Left forelimb (tissue), 1 donor: ENCODE measurements at regions not wholly inside any gene's neighbourhood (a gene's known extent, or its start where the extent isn't known, plus 50 kb on each side); places are given as distances from the start of the nearest gene placed in this dataset.
"Not testable (repeated sequence)": the region's sequence is repeated elsewhere in the genome, so short reads cannot be mapped to it uniquely, and the experiment has no call there.

Source experiments
- DNase-seq: peaks from one replicate; pipeline ENCODE4 v3.0.0-alpha.2; 2018; ENCODE audit warnings: low spot score

DNA sequence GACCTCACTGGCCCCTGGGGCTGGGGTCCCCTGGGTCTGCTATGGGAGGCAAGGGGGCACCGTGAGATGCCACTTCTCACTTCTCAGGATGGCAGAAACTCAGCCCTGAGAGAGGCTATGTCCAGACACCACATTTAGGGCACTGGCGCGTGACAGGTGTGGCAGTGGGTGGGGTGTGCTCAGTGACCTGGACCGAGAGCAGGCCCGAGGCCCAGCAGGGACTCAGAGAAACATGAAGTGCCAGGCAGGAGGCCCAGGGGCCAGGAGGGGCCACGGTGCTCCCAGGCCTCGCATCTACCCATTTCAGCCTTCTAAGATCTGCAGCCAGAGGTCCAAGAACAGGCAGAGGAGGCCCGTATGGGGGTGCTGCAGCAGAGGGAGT, 214.9 kb upstream of the SGCG start:
- DNase-seq, result not testable (repeated sequence)

GRCh38 chr13:22966753-22967152, 214.0 kb upstream of the SGCG start:
- not testable (repeated sequence) for DNase-seq

DNA sequence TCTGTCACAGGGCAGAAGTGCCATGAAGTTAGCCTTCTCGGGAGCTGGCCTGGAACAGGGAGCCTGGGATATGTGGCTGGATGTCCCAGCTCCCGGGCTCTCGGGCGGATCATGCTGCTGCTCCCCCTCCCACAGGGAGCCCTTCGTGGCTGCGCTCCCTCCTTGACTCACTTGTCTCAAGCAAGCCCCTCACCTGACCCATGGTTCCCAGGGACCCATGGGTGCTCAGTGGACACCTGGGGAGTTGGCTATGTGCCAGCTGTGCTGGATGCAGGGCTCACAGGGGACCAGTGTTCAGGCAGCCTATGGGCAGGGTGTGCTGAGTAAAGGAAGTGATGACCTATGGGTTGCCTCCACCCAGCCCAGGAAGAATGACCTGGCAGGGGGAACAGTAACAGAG, 213.1 kb upstream of the SGCG start:
- DNase-seq, result no peak

DNA sequence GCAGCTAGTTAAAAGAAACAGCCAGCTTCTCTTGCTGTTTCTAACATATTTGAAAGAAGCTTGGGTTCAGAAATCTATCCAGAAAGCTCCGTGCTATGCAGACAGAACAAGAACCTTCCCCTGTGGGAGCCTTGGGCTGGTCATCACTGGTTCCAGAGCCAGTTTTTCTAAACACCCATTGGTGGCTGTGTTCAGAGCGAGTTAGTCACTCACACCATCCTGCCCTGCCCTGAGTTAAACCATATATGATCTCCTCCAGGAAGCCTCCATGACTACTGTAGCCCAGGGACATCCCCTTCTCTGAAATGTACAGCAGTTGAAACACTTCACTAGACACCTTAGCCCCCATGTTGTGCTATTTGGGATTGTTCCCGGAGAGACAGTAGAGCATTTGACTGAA, 200.8 kb upstream of the SGCG start:
- no peak for DNase-seq

GRCh38 chr13:22980936-22981335, 199.8 kb upstream of the SGCG start:
- no peak for DNase-seq

GRCh38 chr13:22993148-22993547, 187.6 kb upstream of the SGCG start:
- no peak for DNase-seq

GRCh38 chr13:23003446-23003845, 177.3 kb upstream of the SGCG start:
- no peak for DNase-seq

- no peak for DNase-seq
These were observed 173.4 kb upstream of the SGCG start for GRCh38 chr13:23007426-23007825.

DNA sequence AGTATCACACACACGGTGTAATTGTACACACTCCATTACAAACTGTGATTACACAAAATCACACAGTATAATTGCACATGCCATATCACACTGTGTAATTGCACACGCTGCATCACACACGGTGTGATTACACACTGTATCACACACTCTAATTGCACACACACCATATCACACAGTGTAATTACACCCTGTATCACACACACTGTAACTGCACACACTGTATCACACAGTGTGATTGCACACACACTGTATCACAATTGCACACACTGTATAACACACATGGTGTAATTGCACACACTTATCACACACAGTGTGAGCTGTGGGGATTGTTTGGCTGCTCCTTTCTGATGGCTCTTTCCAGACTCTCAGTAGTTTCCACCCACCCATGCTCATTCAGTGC, 162.6 kb upstream of the SGCG start:
- DNase-seq, result no peak

- DNase-seq, result no peak
These were observed 160.4 kb upstream of the SGCG start for GRCh38 chr13:23020246-23020843.

DNA sequence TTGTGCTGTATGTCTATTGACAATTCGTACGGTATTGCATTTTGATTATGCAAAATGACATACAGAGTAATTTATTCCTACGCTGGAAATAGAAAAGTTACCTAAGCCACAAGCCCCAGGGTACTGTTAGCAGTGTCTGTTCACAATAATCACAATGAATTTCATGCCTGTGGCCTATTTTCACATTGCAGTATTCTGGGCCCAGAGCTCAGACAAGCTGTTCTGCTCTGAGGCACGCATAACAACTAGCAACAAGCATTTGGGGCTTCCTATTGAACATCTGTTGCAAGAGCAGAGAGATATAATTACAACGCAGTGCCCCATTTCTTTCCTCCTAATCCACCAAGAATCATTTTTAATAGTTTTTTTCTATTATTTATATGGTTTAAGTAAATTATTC, 158.9 kb upstream of the SGCG start:
- DNase-seq, result no peak

DNA sequence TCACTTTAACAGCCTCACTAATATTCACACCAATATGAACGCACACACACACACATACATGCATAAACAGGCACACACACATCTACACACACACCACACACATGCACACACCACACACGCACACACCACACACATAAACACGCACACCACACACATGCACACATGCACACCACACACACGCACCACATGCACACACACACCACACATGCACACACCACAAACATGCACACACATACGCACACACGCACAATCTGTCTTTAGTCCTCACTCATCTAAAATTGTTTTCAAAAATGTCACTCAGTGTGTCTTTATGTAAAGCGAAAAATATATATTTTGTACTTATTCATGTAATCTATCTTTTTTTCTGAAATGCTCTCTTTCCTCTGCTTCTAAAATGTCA, 158.1 kb upstream of the SGCG start:
- DNase-seq, result no peak

- no peak for DNase-seq
These were observed 154.7 kb upstream of the SGCG start for GRCh38 chr13:23025864-23026608.

- no peak for DNase-seq
These were observed 141.4 kb upstream of the SGCG start for GRCh38 chr13:23039266-23039935.

DNA sequence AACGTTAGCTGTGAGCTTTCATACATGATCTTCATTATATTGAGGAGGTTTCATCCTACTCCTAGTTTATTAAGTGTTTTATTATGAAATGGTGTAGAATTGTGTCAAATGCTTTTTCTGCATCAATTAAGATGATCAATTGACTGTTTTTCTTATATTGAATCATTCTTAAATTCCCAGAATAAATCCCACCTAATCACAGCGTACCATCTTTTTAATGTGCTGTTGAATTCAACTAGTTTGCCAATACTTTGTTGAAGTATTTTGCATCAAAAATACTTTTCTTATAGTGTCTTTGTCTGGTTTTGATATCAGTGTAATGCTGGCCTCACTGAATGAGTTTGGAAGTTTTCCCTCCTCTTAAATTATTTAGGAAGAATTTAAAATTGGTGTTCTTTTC, 138.6 kb upstream of the SGCG start:
- no peak for DNase-seq

DNA sequence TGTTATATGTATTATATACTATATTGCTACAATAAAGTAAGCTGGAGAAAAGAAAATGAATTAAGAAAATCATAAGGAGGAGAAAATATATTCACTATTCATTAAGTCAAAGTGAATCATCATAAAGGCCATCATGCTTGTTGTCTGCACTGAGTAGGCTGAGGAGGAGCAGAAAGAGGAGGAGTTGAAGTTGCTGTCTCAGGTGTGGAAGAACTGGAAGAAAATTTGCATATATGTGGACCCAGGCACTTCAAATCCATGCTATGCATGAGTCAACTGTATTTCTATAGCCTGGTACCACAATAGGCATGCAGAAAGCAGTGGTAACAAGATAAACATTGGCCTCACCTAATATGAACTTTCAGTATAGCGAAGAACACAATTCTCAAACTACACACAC, 135.9 kb upstream of the SGCG start:
- no peak for DNase-seq

DNA sequence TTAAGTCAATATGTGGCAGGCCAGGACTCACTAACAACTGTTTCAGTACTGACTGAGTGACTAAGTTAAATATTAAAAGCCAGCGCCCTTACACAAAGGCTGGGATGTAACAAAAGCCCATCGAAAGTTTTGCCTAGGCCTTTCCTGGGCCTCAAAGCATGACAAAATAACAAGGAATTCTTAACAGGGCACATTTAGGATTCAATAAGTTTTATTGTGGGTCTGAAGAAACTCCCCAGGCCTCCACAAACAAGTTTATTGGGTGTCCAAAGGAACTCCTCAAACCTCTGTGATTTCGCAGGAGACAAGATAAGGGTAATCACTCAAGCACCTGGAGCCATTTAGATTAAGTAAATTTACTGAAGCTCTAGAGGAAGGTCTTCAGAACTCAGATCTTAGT, 130.7 kb upstream of the SGCG start:
- DNase-seq, result no peak

DNA sequence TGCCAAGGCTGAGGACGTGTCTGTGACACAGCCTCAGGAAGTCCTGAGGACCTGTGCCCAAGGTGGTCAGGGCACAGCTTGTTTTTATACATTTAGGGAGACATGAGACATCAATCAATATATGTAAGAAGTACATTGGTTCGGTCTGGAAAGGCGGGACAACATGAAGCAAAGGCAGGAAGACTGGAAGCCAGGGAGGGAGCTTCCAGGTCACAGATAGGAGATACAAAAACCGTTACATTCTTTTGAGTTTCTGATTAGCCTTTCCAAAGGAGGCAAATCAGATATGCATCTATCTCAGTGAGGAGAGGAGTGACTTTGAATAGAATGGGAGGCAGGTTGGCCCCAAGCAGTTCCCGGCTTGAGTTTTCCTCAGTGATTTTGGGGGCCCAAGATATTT, 127.1 kb upstream of the SGCG start:
- not testable (repeated sequence) for DNase-seq

- no peak for DNase-seq
These were observed 121.6 kb upstream of the SGCG start for GRCh38 chr13:23059173-23059572.

DNA sequence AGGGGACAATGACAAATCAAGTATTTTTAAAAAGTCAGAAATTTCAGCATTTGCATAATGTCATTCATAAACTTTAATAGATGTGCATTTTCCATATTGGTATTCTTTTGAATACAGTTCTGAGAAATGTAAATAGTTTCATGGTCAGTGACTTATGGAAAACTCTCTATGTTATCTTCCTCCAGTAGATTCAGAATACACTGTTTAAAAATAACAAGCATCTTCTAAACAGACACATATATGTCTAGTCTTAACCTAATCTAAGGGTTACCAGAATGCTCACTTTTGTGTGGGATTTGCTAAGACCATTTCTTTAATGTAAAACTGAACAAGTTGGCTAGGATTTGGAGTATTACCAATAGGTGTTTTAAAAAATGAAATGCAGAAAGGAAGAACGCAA, 119.8 kb upstream of the SGCG start:
- no peak for DNase-seq

DNA sequence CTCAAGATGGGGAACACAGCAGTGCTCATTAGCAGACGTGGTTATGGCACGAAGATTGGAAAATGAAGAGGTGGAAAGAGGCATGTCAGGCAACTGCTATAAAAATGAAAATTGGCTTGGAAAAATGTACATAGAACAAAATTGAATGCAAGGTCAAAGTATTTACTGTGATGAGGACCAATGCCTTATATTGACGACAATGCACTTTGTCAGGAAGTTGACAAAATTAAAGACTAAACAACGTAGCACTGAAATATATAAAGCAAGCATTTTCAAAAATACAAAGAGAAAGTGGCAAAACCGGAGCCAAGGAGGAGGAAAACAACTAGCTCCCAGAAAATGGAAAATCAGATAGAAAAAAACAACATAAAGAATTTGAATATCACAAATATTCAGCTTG, 113.7 kb upstream of the SGCG start:
- DNase-seq, result no peak

DNA sequence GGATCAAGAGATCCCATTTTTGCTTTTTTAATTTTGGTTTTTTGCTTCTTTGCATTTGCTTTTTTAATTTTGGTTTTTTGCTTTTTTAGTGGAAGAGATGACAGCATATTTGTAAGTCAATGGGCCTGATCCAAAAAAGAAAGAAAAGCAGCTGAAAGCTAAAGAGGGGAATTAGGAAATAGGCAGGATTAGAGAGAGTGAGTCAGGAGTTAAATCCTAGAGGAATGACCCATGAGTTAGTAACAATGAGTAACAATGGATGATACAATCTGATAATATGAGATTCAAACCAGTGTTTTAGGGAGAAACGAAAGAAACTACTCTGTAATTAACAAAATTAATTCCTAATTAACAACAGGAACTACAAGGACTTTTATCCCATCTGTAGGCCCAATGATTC, 111.2 kb upstream of the SGCG start:
- no peak for DNase-seq

DNA sequence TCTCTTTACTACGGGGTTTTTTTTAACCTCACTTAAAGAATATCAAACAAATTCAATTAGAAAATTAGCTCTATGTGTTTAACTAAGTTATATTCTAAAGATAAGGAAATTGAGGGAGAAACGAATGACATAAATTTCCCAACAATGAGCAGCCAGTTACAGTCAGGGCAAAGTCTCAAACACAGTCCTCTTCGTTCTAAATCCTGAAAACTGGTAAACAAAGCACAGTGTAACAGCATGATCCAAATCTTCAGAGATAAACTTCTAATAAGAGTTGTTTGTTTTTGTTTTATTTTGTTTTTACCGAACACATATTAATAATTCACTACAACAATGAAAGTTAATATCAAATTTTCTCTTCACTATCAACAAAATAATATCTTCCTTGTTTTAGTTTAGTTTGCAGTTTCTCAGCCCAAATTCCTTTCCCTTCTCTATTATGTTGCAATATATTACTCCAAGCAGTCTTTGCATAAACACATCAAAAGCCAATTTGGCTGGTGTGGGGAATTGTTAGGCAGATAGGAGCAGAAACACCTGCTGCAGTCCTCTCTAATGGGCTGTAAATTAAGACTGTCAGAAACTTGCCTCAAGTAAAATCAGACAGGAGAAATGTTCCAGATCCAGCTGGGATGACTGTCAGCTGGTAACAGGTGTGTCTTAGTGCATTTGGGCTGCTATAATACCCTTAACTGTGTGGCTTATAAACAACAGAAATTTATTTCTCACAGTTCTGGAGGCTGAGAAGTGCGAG, 106.5 kb upstream of the SGCG start:
- no peak for DNase-seq
